ENCODE measurements at regions not wholly inside any gene's neighbourhood (a gene's known extent, or its start where the extent isn't known, plus 50 kb on each side); places are given as distances from the start of the nearest gene placed in this dataset.

DNA sequence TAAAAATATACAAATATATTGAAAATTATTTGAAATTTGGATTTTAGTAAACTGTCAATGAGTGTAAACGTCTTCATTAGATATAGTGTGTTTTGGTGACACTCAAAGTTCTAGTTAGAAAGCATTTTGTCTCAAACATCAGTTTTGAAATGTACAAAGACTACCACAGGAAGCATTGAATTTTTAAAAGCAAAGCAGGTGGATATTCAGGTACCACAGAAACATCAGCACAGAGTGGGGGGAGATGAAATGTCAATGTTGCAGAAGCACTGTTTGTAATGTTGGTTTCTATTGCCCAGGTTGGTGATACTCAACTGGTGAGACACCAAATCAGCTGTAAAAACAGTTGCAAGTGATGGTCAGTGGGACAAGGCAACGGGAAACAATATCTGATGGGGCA is 136.5 kb upstream of the ITGA4 start:
- POLR2A ChIA-PET (ENCODE audit: unreplicated experiment): no interaction called here
- no TSS peak for BruUV-seq (replicated peaks)

More for the DNA sequence above, 136.5 kb upstream of the ITGA4 start:
- Histone ChIP-seq H2BK120ac (ENCODE audit: low read depth, low read length) (no peak overlapping the region), H3K14ac (replicated peaks; ENCODE audit: low read depth, low read length) (no peak overlapping the region), H3K56ac (ENCODE audit: extremely low read depth, insufficient read depth, low read length) (no peak overlapping the region), H3K23ac (ENCODE audit: low read depth, low read length) (no peak overlapping the region), H3K36me3 (ENCODE audit: control insufficient read depth, insufficient read depth, low read length) (no peaks in the 10 kb centered on the region), H4K8ac (ENCODE audit: low read depth in 2 of 2, low read length in 2 of 2) (no peak overlapping the region), H2AK5ac (ENCODE audit: low read depth, low read length) (no peak overlapping the region), H3K27me3 (ENCODE audit: control insufficient read depth, insufficient read depth, low read length) (no peaks in the 10 kb centered on the region), H3K9ac (ENCODE audit: low read depth, low read length) (no peak overlapping the region), H2AK9ac (replicated peaks; ENCODE audit: low read depth, low read length, poor library complexity) (no peak overlapping the region), H3K4ac (ENCODE audit: low read depth, low read length) (no peak overlapping the region), H2BK20ac (ENCODE audit: low read depth, low read length) (no peak overlapping the region), H4K91ac (ENCODE audit: insufficient read depth, low read depth, low read length) (no peak overlapping the region), H4K5ac (ENCODE audit: low read depth, low read length) (no peak overlapping the region), H2BK5ac (ENCODE audit: low read depth, low read length, poor library complexity, severe bottlenecking) (no peak overlapping the region), H3K9me3 (ENCODE audit: control insufficient read depth, insufficient read depth, low read length) (no peaks in the 10 kb centered on the region), H3K27ac (ENCODE audit: insufficient read depth, low read length) (no peak overlapping the region), H3K4me1 (ENCODE audit: control insufficient read depth, insufficient read depth, low read length) (no peaks in the 10 kb centered on the region), H3K18ac (ENCODE audit: low read depth, low read length) (no peak overlapping the region), H4K20me1 (ENCODE audit: insufficient read depth, low read length) (no peaks in the 10 kb centered on the region), H3K79me1 (ENCODE audit: low read depth in 1 of 2, low read length in 2 of 2) (no peaks in the 10 kb centered on the region), H3K4me3 (ENCODE audit: insufficient read depth, low read depth, low read length) (no peak overlapping the region), H2AFZ (replicated peaks; ENCODE audit: low read length, poor library complexity) (no peak overlapping the region), H3K4me2 (ENCODE audit: low read depth, low read length) (no peak overlapping the region), H3K9me1 (ENCODE audit: insufficient read depth, low read length) (no peaks in the 10 kb centered on the region), H2BK15ac (ENCODE audit: low read depth, low read length) (no peak overlapping the region)
- CTCF ChIA-PET: interaction anchor here (1.1 kb wide), 1 partner anchor 76 kb away, joined by 3 read pairs; no protein-coding TSS in a partner anchor
- in situ Hi-C loops (cut with MboI; ENCODE audit: low sequenced_read_pairs): no loop called here
- TF ChIP-seq BHLHE40 (IDR thresholded peaks at IDR 0.05; ENCODE audit: low read depth, low read length): no peak
- no peak for TF ChIP-seq CHD1 (IDR thresholded peaks at IDR 0.05; ENCODE audit: low read depth, low read length)
- TF ChIP-seq RCOR1 (IDR thresholded peaks at IDR 0.05; ENCODE audit: insufficient replicate concordance, low read length): no peak
- TF ChIP-seq, protein P1, sequence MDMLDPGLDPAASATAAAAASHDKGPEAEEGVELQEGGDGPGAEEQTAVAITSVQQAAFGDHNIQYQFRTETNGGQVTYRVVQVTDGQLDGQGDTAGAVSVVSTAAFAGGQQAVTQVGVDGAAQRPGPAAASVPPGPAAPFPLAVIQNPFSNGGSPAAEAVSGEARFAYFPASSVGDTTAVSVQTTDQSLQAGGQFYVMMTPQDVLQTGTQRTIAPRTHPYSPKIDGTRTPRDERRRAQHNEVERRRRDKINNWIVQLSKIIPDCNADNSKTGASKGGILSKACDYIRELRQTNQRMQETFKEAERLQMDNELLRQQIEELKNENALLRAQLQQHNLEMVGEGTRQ (IDR thresholded peaks at IDR 0.05; ENCODE audit: low read depth, low read length): no peak
- TF ChIP-seq, protein P2, sequence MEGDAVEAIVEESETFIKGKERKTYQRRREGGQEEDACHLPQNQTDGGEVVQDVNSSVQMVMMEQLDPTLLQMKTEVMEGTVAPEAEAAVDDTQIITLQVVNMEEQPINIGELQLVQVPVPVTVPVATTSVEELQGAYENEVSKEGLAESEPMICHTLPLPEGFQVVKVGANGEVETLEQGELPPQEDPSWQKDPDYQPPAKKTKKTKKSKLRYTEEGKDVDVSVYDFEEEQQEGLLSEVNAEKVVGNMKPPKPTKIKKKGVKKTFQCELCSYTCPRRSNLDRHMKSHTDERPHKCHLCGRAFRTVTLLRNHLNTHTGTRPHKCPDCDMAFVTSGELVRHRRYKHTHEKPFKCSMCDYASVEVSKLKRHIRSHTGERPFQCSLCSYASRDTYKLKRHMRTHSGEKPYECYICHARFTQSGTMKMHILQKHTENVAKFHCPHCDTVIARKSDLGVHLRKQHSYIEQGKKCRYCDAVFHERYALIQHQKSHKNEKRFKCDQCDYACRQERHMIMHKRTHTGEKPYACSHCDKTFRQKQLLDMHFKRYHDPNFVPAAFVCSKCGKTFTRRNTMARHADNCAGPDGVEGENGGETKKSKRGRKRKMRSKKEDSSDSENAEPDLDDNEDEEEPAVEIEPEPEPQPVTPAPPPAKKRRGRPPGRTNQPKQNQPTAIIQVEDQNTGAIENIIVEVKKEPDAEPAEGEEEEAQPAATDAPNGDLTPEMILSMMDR (conservative IDR thresholded peaks at IDR 0.05; ENCODE audit: low read depth, low read length): no peak
- TF ChIP-seq NFE2L2 (IDR thresholded peaks at IDR 0.05; ENCODE audit: low read depth, low read length): no peak
- no peak for TF ChIP-seq MAFK (IDR thresholded peaks at IDR 0.05; ENCODE audit: low read depth, low read length)
- no peak for TF ChIP-seq RFX5 (IDR thresholded peaks at IDR 0.05; ENCODE audit: low read depth, low read length)
- no peak for TF ChIP-seq MXI1 (IDR thresholded peaks at IDR 0.05; ENCODE audit: borderline replicate concordance, low read depth, low read length)
- no CpG with 5 or more reads among the region's 2 CpGs for WGBS, 2 experiments (ENCODE audit: extremely low coverage in 2 of 2, insufficient read length in 1 of 2)
- ATAC-seq (ENCODE audit: low read depth) (no peak), DNase-seq (no peak)
- dilution Hi-C loops (cut with HindIII; ENCODE audit: low sequenced_read_pairs, unreplicated experiment): no loop called here
- intact Hi-C loops (cut with micrococcal nuclease): no loop called here
